NCI-H2029 (cell line): ENCODE measurements at regions not wholly inside any gene's neighbourhood (a gene's known extent, or its start where the extent isn't known, plus 50 kb on each side); places are given as distances from the start of the nearest gene placed in this dataset.
"Not testable (repeated sequence)": the region's sequence is repeated elsewhere in the genome, so short reads cannot be mapped to it uniquely, and the experiment has no call there.

Experiments
- DNase-seq: peaks from one replicate; lab custom pipeline; 2025; lab: John Stamatoyannopoulos, UW

DNA sequence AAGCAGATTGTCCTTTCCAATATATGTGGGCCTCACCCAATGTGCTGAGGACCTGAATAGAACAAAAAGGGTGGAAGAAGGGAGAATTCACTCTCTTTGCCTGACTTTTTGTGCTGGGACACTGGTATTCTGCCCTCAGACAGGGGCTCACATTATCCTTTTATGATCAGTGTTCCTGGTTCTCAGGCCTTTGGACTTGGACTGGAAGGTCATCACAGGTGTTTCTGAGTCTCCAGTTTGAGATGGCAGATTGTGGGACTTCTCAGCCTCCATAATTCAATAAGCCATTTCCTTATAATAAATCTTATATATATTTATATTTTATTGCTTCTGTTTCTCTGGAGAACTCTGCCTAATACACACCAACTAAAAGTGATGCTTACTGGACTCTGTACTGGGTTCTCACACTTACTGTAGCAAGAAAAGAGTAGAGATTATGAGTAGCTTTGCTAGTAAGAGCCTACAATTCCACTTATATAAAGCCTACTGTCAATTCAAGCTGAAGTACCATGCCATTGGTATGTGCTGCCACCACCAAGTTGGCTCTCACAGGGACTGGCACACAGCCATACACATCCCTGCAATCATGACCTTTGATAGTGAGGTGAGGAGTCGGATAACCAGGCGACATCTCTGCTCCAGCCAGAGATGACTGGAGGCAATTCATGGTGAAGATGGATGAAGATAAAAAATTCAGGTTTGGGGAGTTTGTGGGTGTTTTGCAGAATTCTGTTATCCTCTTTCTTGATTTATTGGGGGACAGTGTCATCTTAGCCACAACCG lies 130.7 kb upstream of the NR3C1 start:
- no peak for DNase-seq

GRCh38 chr5:143533475-143533874 lies 130.0 kb upstream of the NR3C1 start:
- no peak for DNase-seq

GRCh38 chr5:143527808-143528207 lies 124.3 kb upstream of the NR3C1 start:
- DNase-seq = no peak

- no peak for DNase-seq
These were observed 121.7 kb upstream of the NR3C1 start for GRCh38 chr5:143525176-143525575.

DNA sequence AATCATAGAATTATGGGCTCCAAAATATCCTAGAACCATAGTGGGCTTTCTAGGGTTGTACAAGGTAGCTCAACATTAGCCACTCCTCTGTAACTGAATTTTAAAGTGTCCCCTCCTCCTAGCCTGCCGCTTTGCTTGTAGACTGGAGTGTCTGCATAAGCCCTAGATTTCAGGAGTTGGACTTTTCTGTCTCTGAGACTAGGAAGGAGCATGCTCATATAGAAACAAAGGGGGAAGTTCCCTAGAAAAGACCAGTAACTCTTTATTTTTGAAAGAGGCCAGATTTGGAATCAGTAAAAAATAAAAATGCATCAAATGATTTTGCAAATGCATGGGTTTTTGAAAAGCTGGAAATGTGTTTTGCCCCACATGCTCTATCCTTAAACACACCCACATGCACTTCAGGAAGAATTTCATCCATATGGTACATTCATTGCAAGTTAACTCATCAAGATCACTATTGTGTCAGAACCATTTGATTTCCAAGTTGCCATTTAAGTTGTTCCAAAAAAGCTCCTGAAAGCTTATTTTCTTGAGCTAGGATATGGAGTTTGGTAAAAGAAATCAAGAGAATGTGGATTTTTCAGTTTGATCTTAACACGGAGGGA lies 121.0 kb upstream of the NR3C1 start:
- no peak for DNase-seq

- no peak for DNase-seq
These were observed 118.4 kb upstream of the NR3C1 start for GRCh38 chr5:143521846-143522400.

DNA sequence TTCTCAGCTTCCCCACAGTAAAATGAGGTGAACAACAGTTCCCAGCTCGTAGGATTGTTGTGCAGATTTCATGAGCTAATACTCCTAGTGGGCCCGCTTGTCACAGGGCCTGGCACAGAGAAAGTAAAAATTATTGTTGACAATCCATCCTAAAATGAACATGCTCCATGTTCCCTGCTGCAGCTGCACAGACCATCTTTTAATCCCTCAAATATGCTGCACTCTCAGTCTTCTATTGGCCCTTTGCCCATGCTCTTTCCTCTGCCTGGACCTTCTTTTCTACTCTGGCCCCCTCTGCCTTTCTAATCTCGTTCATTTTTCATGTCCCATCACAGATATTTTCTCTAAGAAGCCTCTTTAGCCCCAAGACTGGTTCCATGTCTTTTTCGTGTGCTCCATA lies 117.7 kb upstream of the NR3C1 start:
- DNase-seq = no peak

DNA sequence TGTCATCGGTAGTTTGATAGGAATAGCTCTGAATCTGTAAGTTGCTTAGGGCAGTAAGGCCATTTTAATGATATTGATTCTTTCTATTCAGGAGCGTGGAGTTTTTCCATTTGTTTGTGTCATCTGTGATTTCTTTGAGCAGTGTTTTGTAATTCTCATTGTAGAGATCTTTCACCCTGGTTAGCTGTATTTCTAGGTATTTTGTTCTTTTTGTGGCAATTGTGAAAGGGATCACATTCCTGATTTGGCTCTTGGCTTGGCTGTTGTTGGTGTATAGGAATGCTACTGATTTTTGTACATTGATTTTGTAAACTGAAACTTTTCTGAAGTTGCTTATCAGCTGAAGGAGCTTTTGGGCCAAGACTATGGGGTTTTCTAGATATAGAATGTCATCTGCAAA lies 115.7 kb upstream of the NR3C1 start:
- DNase-seq = not testable (repeated sequence)

DNA sequence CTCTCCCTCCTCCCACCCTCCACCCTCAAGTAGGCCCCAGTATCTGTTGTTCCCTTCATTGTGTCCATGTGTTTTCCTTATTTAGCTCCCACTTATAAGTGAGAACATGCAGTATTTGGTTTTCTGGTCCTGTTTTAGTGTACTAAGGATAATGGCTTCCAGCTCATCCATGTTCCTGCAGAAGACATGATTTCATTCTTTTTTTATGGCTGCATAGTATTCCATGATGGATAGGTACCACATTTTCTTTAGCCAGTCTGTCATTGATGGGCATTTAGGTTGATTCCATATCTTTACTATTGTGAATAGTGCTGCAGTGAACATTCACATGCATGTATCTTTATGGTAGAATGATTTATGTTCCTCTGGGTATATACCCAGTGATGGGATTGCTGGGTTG lies 114.3 kb upstream of the NR3C1 start:
- not testable (repeated sequence) for DNase-seq

DNA sequence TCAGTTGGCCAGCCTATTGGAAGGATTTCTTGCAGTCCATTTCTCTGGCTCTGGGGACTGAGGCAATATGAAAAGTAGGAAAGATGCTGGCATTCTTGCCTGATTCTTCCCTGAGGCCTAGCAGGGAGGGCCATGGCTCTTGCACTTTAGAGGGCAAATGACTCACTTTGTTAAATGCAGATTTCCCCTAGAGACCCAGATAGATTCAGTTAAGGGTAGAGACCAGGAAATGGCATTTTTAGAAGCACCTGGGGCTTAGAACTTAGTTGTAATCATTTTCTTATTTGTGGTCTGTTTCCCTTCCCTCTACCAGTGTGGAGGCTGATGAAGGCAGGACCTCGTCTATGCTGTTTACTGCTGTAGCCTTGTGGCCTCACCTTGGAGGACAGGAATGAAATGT lies 112.8 kb upstream of the NR3C1 start:
- no peak for DNase-seq

GRCh38 chr5:143515829-143516228 lies 112.3 kb upstream of the NR3C1 start:
- DNase-seq = no peak

GRCh38 chr5:143514616-143515335 lies 111.3 kb upstream of the NR3C1 start:
- no peak for DNase-seq

DNA sequence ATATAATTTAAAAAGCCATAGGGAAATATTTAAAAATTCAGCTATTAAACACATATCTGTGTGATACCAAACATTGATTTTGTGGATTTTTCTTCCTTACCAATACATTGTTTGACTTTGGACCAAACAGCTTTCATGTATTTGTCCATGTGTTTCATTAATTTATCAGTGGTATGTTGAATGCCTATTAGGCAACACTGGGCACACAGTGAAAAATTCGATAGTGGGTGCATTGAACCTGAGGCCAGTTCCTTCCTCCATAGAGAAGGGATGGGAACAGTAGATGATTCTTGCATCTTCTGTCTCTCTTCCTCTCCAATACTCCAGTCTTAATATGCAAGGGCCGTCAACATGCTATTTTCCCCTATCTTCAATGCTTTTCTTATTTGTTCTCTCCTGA lies 110.2 kb upstream of the NR3C1 start:
- DNase-seq = no peak

- no peak for DNase-seq
These were observed 108.2 kb upstream of the NR3C1 start for GRCh38 chr5:143511736-143512135.

DNA sequence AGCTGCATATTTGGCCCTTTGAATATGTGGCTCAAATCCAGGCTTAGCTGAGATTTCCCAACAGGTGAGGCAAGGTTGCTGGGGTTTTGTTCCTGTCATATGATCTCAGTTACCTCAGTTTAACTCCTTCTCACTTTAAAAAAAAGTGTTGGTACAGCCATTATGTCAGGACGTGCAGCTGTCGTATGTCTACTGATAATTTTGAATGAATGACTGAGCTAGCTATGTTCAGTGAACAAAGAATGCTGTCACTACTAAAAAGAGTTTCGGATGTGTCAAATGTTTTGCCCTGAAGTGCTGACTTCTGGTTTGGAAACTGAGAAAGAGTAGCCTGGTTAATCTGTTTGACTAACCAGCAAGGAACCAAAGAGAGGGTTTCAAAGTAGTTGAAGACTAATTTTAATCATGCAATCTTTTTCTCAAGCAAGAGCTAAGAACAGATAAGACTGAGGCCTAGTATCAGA lies 106.3 kb upstream of the NR3C1 start:
- no peak for DNase-seq

GRCh38 chr5:143506836-143507552 lies 103.5 kb upstream of the NR3C1 start:
- no peak for DNase-seq

DNA sequence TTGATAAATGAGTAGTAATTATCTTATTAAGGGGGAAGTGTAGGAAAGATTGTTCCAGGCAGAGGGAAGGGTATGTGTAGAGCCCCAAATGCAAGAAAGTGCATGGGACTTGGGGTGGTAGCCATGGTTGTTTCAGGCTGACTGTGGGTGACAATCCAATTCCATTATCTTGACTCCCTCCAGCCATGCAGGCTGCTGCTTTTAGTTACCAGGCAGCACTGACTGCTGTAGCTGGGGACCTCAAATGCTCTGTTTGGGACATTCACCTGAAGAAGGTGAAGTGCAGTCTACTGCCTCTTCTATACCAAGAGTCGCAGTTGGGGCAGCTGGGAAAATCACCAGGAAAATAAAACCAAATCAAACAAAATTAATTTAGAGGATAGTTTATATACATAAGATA lies 102.4 kb upstream of the NR3C1 start:
- DNase-seq = no peak

DNA sequence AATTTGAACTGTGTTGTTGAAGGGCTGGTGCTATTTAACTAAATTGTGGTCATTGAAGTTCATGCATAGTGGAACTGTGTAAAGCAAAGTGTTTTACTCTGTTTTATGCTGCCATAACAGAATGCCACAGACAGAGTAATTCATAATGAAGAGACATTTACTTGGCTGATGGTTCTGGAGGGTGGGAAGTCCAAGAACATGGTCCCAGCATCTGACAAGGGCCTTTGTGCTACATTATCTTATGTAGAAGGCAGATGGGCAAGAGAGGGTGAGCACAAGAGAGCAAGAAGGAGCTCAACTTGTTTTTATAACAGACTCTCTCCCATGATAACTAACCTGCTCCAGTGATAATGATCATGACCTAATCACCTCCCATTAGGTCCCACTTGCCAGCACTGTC lies 101.9 kb upstream of the NR3C1 start:
- no peak for DNase-seq

- DNase-seq = no peak
These were observed 98.0 kb upstream of the NR3C1 start for GRCh38 chr5:143501310-143502044.

- no peak for DNase-seq
These were observed 96.1 kb upstream of the NR3C1 start for GRCh38 chr5:143499480-143500114.

DNA sequence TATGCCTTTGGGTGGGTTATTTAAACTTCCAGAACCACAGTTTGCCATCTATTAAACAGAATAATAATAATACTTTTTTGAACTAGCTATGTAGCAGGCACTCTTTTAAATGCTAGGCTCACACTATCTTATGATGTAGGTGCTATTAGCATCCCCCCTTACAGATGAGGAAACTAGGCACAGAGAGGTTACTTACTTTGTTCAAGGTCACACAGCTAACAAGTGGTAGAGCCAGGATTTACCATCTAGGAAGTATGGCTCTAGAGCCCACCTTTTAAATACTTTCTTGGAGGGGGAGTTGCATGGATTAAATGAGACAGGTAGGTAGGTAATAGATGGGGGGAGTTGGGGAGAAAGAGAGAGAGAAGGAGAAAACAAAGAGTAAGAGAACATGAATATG lies 95.3 kb upstream of the NR3C1 start:
- no peak for DNase-seq
